Mesothelial cell of epicardium (in vitro differentiated cells): ENCODE measurements at regions not wholly inside any gene's neighbourhood (a gene's known extent, or its start where the extent isn't known, plus 50 kb on each side); places are given as distances from the start of the nearest gene placed in this dataset.
"Not testable (repeated sequence)": the region's sequence is repeated elsewhere in the genome, so short reads cannot be mapped to it uniquely, and the experiment has no call there.

Source experiments
- DNase-seq, 2 experiments: peaks; one replicate each; pipeline ENCODE4 v3.0.0; 2021; ENCODE audit warnings: low spot score in 2 of 2; ENCODE audit not compliant: unreplicated experiment in 2 of 2
- H3K27ac Mint-ChIP-seq: 2 replicates; pipeline ENCODE4 v1.8.0; 2021; ENCODE audit warnings: mixed read lengths
- H3K27me3 Mint-ChIP-seq: 2 replicates; pipeline ENCODE4 v1.8.0; 2021; ENCODE audit warnings: low read depth, mixed read lengths
- H3K36me3 Mint-ChIP-seq: 2 replicates; pipeline ENCODE4 v1.8.0; 2021; ENCODE audit warnings: mixed read lengths
- H3K4me1 Mint-ChIP-seq: 2 replicates; pipeline ENCODE4 v1.8.0; 2021; ENCODE audit warnings: mixed read lengths
- H3K4me3 Mint-ChIP-seq: 2 replicates; pipeline ENCODE4 v1.8.0; 2021; ENCODE audit warnings: mild to moderate bottlenecking, moderate library complexity, mixed read lengths
- H3K9me3 Mint-ChIP-seq: 2 replicates; pipeline ENCODE4 v1.8.0; 2021; ENCODE audit warnings: mixed read lengths
- CTCF ChIP-seq: fragments of 200-600 bp; sonication (generic); IDR thresholded peaks from one replicate; pipeline ENCODE4 v1.5.0; 2021; ENCODE audit warnings: antibody characterized with exemption; ENCODE audit not compliant: unreplicated experiment

DNA sequence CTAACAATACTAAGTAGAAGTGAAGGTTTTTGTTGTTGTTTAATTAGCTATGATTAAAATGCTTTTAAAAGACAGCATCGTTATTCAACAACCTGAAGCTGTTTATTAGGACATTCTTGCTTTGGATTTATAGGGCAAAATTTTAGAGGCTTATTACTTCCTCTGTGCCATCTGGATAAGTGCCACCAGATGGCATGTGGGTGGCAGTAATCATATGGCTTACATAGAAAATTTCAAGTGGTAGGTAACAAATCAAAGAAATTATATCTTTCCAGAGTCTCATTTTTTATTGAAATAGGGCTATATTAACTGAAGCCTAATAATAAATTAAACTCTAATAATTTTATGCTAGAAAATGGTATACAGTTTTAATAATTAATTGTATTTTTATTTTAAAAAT, 83.3 kb upstream of the HTR2C start:
- TF ChIP-seq CTCF: no peak
- Mint-ChIP-seq H3K9me3 (peaks cover 15% of the 10 kb centered on the region), H3K36me3 (no peaks in the 10 kb centered on the region), H3K4me3 (no peak overlapping the region), H3K27ac (no peak overlapping the region), H3K4me1 (no peaks in the 10 kb centered on the region), H3K27me3 (no peaks in the 10 kb centered on the region)
- no peak for DNase-seq

- no peak overlapping the region for H3K27ac Mint-ChIP-seq
These were observed 75.1 kb upstream of the HTR2C start for GRCh38 chrX:114508756-114509155.

DNA sequence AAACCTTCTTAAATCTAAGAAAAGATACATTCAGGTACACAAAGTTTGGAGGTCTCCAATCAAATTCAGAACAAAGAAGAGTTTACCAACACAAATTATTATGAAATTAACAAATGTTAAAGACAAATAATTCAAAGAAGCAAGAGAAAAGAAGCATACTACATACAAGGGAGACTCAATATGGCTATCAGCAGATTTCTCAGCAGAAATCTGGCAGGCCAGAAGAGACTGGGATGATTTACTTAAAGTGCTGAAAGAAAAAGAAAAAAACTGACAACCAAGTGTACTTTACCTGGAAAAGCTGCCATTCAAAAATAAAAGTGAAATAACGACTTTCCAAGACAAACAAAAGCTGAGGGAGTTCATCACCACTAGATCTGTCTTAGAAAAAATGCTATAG, 64.4 kb upstream of the HTR2C start:
- H3K36me3 Mint-ChIP-seq: no peaks in the 10 kb centered on the region
- peaks cover 39% of the 10 kb centered on the region for H3K9me3 Mint-ChIP-seq
- no peak for TF ChIP-seq CTCF
- no peak for DNase-seq
- H3K4me3 Mint-ChIP-seq: no peak overlapping the region
- no peaks in the 10 kb centered on the region for H3K4me1 Mint-ChIP-seq
- H3K27me3 Mint-ChIP-seq: no peaks in the 10 kb centered on the region
- H3K27ac Mint-ChIP-seq: no peak overlapping the region

More at GRCh38 chrX:114508756-114509155, 75.1 kb upstream of the HTR2C start:
- H3K27me3 Mint-ChIP-seq: no peaks in the 10 kb centered on the region
- H3K4me1 Mint-ChIP-seq: no peaks in the 10 kb centered on the region
- H3K9me3 Mint-ChIP-seq: peaks cover 6% of the 10 kb centered on the region
- H3K36me3 Mint-ChIP-seq: no peaks in the 10 kb centered on the region
- no peak for DNase-seq
- no peak for TF ChIP-seq CTCF
- no peak overlapping the region for H3K4me3 Mint-ChIP-seq

DNA sequence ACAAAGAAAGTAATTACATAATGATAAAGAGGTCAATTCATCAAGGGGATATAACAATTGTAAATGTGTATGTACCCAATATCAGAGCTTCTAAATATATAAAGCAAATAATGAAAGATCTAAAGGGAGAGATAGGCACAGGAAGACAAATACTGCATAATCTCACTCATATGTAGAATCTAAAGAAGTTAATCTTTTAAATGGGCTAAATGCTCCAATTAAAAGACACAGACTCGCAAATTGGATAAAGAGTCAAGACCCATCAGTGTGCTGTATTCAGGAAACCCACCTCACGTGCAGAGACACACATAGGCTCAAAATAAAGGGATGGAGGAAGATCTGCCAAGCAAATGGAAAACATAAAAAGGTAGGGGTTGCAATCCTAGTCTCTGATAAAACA, 63.2 kb upstream of the HTR2C start:
- not testable (repeated sequence) for H3K4me3 Mint-ChIP-seq
- H3K9me3 Mint-ChIP-seq: peaks cover 39% of the 10 kb centered on the region

GRCh38 chrX:114532111-114532805, 51.6 kb upstream of the HTR2C start:
- no peak for TF ChIP-seq CTCF
- Mint-ChIP-seq H3K9me3 (no peaks in the 10 kb centered on the region), H3K4me1 (peaks cover 5% of the 10 kb centered on the region), H3K27me3 (no peaks in the 10 kb centered on the region), H3K36me3 (no peaks in the 10 kb centered on the region), H3K4me3 (no peak overlapping the region), H3K27ac (peak overlapping the region; percentile 9)
- no peak for DNase-seq

More for the DNA sequence above, 63.2 kb upstream of the HTR2C start:
- H3K27me3 Mint-ChIP-seq, DNase-seq, H3K27ac Mint-ChIP-seq, H3K4me1 Mint-ChIP-seq, H3K36me3 Mint-ChIP-seq: not testable (repeated sequence)
